GM18498 (cell line): ENCODE measurements at regions not wholly inside any gene's neighbourhood (a gene's known extent, or its start where the extent isn't known, plus 50 kb on each side); places are given as distances from the start of the nearest gene placed in this dataset.

Source experiments
- ATAC-seq: cut with Tn5 transposase; IDR thresholded peaks from one replicate; pipeline ENCODE4 v1.9.1; 2021; ENCODE audit warnings: mild to moderate bottlenecking, moderate library complexity; ENCODE audit not compliant: unreplicated experiment

DNA sequence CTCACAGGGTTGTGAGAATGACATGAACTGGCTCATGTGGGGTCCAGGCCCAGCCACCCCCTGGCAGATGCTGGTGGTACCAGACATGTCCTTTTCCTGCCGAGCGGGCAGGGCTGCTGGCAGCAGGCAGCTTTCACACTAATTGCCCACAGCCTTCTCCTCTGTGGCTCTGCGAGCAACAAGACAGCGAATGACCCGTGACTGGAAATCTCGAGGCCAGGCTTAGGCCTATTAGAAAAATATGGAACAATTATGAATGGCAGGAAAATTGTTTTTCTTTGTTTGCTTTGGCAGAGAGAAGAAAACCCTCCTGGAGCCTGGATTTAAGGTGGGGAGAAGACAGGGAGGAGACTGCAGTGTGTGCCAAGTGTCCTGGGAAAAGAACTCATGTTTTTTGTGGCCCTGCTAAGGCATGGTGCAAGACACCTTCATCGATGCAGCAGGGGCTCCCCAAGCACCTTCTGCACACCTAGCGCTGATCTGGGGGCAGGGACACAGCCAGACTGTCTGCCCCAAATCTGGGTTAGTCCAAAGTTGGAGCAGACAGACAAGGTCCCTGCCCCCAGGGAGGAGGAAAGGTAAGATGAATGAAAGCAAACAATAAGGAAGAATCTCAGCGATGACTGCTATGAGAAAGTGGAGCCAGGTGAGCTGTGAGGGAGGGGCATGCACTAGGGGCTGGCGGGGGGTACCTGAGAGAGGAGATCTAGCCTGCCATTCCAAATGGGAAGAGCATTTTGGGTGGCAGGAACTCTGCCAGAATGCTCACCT lies 193.8 kb upstream of the TLE3 start:
- ATAC-seq = no peak

DNA sequence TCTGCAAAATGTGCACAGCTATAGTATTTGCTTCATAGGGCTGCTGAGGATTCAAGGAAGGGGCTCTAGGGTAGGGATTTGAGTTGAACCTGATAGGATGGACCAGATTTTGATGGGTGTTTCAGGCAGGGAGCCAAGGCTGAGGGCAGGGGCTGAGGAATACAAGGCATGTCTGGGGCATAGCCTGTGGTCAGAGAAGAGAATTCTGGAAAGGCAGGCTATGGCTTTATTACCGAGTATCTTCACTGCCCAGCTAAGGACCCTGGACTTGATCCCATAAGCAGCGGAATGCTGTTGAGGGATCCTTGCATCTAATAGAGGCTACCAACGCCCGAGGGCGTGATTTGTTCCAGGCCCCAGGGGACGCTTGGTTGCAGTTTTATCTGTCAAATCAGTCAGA lies 193.0 kb upstream of the TLE3 start:
- ATAC-seq = no peak

DNA sequence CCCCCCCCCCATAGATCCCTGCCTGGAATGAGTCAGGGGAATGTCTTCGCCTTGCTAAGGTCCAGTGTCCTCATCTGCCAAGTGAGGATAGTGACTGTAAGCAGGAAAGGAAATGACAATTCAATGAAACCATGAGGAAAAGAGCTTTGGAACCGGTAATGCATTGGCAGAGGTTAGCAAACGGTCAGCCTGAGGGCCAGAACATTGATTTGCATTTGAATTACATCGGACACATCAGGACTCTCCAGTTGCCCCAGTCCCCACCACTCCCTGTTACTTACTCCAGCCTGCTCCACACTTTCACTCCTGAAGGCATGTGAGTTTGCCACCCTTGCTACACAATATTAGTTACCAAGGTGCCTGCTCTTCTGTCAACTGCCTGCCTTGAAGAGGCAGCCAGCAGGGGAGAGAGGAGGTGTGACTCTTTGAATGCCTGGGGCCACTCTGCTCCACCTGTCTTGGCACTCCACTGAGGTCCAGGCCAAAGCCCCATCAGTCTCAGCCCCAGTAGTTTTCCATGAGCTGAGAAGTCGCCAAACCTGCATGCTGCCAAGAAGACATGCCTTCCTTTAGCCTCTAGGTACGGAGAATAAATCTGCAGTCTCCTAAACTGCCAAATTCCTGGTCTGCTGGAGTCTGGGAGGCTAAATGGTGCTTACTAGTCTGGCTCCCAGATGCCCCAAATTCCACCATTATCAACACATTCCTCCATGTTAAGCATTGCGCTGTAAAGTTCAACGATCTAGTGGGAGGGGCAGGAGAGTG lies 191.7 kb upstream of the TLE3 start:
- no peak for ATAC-seq

DNA sequence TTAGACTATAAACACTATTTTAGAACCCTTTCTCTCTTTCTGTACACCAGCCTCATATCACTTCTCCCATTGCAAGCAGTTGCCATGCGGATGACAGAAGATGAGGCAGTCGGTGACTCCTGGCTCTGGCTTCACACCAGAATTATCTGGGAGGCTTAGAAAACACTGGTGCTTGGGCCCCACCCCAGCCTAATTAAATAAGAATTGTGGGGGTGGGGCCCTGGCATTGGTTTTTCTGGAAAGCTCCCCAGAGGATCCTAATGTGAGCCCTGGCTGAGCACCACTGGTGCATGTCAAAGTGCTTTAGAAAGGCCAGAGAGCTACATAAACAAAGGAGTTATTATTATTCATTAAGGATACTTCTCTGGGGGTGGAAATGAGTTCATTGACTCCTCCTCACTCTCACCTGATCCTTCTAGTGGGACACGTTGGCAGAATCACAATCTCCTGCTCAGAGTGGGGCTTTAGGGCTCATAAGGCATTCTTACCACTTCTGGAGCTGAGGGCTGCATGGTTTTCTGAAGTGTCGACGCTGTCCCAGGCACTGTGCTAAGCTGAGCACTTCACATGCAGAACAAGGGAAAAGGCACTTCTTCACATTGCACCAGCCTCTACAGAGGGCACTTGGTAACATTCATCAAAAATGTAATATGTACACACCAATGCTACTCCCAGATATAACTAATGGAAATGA lies 188.5 kb upstream of the TLE3 start:
- no peak for ATAC-seq

DNA sequence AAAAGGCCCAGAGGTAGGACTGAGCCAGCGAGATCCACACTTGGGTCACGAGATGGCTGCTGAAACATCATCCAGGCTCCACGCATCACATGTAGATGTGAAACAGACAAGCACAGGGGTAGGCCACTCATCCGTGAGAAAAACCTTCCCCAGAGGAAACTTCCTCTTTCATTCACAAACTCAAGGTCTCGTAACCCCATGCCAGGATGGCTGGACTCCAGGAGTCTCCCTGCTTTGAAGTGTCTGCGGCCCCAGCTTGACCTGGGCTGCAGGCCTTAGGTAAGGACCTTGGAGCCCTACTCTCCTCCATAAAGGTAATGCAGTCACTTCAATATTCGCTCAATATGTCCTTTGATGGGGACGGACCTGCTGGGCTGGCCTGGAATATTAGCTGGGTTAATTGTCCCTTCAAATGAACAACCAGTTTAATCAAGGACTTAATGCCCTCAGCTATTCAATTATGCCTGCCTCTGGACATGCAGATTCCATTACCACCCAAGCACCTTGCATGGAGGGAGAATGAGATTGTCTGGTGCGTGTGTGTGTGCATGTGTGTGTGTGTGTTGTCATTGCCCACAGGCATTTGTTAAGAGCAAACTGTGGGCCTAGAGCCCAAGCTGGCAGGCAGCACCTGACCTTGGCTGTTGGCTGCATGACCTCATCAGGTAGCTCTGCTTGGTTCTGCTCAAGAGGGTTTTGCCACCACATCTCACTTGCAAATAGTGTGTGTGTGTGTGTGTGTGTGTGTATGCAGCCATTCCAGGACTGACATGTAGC lies 186.9 kb upstream of the TLE3 start:
- no peak for ATAC-seq

DNA sequence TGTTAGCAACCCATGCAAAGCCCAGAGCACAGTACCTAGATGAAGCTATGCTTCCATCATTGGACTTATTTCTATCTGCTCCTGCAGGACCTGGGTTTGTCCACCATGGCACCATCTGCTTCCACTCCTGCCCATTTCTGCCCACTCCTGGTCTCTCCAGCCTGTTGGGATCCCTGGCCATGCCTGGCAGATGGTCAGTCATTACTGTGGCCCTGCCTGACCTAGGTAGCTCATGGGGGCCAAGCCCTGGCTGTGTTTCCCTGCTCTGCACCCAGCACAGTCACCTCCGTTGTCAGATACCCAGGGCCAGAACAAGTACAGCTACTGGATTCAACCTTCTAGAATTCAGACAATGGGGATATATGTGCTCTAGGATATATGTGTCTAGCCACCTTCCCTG lies 185.8 kb upstream of the TLE3 start:
- ATAC-seq = no peak

DNA sequence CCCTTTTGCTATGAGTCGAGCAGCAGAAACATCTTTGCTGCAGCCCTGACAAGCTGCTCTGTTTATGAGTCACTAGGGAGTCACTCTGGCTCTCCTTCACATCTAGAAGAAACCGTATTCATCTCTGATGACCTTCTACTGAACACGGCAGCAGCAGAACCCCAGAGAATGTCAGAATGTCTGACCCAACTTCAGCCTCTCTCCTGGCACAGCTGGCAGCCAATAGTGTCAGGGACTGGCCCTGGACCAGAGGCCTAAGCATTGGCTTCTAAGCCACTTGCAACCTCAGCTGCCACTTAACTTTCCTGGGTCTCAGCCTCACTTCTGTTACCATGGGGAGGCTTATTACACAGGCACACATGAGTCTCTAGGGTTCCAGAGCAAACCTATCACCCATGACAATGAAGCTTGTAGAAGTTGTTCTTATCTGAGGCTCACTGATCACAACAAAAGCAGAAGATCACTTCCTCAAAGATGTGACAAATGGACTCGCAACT lies 184.1 kb upstream of the TLE3 start:
- no peak for ATAC-seq

DNA sequence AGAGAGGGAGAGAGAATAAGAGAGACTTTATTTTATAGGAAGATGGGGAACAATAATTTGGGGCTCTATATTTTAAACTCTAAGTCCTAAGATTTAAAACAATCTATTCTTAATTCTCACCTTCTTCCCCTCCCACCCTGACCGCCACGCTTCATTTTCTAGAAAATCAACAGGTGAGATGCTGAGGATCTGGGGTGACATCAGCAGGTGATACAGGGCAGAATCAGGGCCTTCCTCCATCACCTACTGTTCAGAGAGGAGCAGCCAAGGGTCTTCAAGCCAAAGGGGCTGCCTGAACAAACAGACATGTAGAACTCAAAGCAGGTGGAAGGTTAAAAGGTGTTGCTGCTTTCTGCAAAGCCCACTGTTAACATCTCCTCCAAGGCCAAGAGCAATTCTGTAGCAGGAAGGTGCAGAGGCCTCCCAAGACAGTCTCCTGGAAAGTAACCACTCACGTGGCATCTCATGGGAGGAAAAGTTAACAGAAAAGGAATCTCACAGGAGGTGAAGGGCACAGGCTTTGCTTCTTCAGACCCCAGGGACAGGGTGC lies 183.6 kb upstream of the TLE3 start:
- no peak for ATAC-seq

DNA sequence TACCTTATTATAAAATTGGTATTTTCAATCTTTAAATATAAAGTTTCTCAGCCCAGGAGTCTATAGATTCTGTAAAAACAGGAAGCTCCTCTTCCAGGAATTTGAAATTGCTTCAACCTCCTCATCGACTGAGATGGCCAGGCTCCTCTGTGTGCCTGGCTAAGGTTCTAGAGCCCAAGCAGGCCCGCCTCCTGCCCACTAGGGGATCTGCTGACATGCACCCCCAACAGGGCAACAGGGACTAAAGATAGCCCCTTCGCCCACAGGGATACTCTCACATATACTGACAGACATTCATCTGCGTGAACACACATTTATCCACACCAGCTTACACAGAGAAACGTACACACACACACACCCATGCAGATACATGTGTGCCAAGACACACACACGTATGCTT lies 183.1 kb upstream of the TLE3 start:
- no peak for ATAC-seq

DNA sequence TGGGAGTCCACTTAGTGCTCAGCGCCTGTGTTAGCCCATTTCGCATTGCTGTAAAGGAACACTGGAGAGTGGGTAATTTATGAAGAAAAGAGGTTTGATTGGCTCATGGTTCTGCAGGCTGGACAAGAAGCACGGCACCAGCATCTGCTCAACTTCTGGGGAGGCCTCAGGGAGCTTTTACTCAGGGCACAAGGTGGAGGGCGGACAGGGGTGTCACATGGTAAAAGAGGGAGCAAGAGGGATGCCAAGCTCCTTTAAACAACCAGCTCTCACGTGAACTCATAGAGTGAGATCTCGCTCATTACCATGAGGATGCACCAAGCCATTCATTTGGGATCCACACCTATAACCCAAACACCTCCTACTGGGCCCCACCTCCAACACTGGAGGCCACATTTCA lies 181.4 kb upstream of the TLE3 start:
- ATAC-seq = no peak

DNA sequence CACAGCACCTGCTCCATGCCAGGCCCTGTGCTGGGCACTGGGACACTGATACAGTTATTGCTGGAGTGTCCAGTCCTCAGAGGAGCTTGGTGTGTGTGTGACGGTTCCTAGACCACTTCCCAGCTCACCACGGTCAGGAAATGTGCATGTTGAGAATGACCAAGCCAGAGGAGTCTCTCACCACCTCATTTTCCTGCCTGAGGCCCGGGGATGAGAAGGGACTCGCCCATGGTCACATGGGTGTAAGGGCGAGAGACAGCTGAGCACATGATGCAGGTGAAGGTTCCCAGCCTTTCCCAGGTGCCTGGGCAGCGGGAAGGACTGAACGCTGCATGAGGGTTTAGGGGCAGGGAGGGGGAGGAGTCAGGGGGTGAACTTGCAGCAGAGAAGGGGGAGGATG lies 180.9 kb upstream of the TLE3 start:
- no peak for ATAC-seq

DNA sequence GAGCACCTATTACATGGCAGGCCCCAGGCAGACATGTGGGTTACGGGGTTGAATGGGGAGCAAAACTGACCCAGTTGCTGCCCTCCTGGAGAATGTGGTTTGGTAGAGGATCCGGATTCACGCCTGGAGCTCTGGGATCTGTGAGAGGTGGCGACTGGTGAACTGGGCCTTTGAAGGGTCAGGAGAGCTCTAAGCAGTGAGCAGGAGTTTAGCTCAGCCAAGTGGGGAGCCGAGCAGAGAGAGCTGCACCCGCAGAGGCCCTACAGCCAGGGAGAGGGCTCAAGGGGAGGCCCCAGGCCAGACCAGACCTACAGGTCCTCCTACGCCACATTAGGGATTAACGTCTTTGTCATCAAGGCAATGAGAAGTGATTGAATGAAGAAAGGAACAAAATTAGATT lies 179.8 kb upstream of the TLE3 start:
- no peak for ATAC-seq

DNA sequence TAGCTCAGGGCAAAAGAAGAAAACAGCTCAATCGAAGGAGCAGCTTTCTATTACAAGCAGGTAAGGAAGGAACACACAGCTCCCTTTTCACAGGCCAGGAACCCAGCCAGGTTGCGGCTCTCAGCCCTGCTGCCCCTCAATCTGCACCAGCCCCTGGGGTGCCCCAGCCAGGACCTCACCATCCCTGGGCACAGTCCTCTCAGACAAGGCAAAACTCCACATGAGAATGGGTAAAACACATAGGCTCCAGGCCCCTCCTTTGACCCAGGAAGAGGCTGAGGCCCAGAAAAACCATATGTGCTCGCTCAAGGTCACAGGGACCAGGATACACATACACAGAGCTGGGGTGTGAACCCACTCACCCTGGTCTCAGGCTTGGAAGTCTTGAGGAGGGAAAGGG lies 178.7 kb upstream of the TLE3 start:
- ATAC-seq = no peak

DNA sequence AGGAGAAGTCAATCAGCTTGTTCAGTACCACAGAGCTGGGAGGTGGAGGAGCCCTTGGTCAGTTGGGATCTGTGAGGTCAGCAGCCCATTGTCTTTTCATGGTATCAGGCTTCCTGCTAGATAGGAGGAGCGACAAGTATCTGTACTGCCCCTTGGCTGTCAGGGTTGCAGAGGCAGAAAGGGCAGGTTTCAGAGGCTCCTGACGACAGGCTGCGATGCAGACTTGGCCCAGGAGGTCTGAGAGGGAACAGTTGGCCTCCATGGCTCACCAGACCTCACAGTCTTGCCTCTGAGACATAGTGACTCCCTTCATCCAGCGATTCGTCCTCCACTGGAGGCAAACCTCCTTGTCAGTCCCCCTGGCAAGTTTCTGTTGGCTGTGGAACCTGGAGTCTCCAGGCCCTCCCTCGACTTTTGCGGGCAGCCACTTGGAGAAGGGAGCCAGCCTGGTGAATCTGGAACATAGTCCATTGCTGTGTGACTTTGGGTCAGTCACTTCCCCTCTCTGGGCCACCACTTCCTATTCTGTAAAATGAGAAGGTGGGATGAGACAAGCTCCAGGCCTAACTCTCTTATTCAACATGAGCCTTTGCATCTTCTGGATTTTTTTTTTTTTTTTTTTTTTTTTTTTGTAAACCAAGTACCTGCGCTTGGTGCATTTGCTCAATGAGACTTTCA lies 177.9 kb upstream of the TLE3 start:
- no peak for ATAC-seq

DNA sequence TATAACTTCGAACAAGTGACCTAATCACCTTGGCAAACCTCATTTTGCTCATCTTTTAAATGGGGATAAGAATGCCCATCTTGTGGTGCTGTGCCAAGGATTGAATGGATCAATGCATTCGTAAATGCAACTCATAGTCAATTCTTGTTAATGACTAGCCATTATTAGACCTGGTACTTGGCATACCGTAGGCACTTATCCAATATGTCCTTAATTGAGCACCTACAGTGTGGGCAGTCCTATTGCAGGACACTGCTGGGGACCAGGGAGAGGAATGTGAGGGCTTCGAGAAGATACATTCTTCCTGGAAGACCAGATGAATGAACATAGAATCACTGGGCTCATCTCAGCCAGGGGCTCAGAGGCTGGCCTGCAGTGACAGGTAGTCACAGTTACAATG lies 177.2 kb upstream of the TLE3 start:
- no peak for ATAC-seq

DNA sequence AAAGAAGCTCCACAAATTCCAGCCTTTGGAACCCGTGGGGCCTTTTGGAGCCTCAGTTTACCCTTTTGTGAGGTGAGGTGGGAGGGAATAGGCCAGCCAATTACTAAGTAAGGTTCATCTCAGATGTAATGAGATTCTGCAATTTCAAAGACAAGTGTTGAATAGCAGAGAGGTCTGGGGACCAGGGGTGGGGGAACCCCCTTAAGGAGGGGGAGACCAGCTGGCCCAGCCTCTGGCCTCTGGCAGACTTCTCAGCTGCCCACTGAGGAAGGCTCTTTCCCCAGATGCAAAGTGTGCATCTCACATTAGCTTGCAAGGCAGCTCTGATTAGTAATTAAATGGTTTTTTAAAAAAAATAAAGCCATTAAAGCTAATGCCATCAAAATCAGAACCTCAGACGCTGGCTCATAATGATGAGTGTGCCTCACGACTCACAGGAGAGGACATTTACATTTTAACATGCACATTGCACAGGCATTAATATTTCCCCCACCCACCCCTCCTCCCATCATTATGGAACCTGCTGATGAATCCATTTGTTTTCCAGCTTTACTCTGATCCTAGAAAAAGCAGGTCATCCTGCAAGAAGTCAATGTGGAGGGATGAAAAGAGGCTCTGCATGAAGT lies 176.7 kb upstream of the TLE3 start:
- no peak for ATAC-seq

DNA sequence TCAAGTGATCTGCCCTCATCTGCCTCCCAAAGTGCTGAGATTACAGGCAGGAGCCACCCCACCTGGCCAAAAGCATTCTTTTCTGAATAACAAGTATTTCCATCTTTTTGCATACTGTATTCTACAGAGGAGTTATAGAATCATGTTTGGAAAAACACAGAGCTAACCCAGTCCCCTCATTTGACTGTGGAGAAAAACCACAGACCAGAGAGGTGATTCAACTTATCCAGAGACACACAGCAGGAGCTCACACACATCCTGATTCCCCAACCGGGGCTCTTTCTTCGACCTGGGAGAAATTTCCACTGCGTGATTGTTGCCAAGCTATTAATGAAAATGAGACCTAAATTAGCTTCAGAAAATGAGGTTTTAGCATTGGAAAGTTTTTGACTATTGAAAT lies 176.1 kb upstream of the TLE3 start:
- no peak for ATAC-seq

DNA sequence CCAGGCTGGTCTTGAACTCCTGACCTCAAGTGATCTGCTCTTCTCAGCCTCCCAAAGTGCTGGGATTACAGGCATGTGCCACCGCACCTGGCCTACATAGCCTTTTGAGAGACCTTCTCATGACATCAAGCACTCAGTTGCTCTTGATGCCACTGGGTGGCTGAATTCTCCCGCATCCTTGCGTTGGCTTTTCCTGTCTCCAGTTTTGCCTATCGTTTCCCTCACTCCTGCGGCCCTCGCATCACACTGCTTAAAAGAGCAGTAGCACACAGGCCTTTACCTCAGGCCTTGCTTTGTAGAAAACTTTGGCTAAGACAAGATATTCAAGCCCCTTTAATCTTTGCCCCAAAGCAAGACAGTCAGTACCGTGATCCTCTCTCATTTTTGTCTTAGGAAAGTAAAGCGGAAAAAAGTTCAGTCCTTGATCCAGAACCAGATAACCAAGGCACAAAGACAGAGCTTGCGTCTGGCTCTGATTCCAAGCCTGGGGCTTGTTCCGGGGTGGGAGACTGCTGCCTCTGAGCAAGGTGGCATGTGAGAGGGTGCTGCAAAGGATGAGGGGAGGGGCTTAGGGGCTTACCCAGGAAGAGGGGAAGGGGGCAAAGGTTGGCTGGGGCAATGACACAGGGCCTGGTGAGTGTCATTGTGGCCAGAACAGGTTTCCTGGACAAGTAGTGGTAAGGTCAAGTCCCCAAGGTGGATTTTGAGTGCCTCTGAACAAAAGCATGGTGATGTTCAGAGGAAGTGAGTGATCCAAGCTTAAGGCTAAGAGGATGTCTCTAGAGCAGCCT lies 175.0 kb upstream of the TLE3 start:
- ATAC-seq = no peak
